T-cell (primary cell): ENCODE measurements at regions not wholly inside any gene's neighbourhood (a gene's known extent, or its start where the extent isn't known, plus 50 kb on each side); places are given as distances from the start of the nearest gene placed in this dataset.

Source experiments
- ATAC-seq, 4 experiments: fragments of 200-7000 bp in 3 of 4; fragments of 150-1000 bp in 1 of 4; cut with Tn5 transposase; replicated peaks in 1 of 4; 1 replicate in 3 of 4; 2 replicates in 1 of 4; pipeline ENCODE4 v1.10.0; 2021; ENCODE audit warnings: moderate library complexity in 3 of 4, mild to moderate bottlenecking in 2 of 4, moderate number of reproducible peaks in 1 of 4
- CTCF ChIA-PET, 2 donors: fragments of 300-600 bp; sonication (Branson Sonifier 250); formaldehyde crosslinking; loops; one replicate each; lab custom pipeline; 2022; ENCODE audit warnings: antibody characterized with exemption in 2 of 2; lab: Charles Lee
- POLR2A ChIA-PET, 2 donors: fragments of 300-600 bp; sonication (Branson Sonifier 250); formaldehyde crosslinking; loops; one replicate each; lab custom pipeline; 2022; ENCODE audit warnings: antibody characterized with exemption in 2 of 2; lab: Charles Lee
- DNase-seq, 35 experiments: peaks; one replicate each; pipeline versions ENCODE4 v3.0.0 to v3.0.0-alpha.2; 2013 to 2023
- H3K27ac ChIP-seq: one replicate; pipeline ENCODE4 v1.5.1; 2013; ENCODE audit warnings: low read length
- H3K27me3 ChIP-seq, 2 experiments: replicated peaks in 1 of 2; 1 replicate in 1 of 2; 2 replicates in 1 of 2; pipeline versions ENCODE4 v1.6.1 to v1.7.0; 2013; ENCODE audit warnings: low read length in 1 of 2, mixed read lengths in 1 of 2; ENCODE audit not compliant: control insufficient read depth in 2 of 2, insufficient read depth in 2 of 2; ENCODE audit errors: extremely low read depth in 1 of 2
- H3K36me3 ChIP-seq, 2 donors: 1 replicate in 1 of 2; 2 replicates in 1 of 2; pipeline versions ENCODE4 v1.6.1 to v1.7.0; 2013; ENCODE audit warnings: low read length in 1 of 2; ENCODE audit not compliant: control insufficient read depth in 2 of 2, insufficient read depth in 1 of 2; ENCODE audit errors: extremely low read depth in 1 of 2
- H3K4me1 ChIP-seq, 2 experiments: 1 replicate in 1 of 2; 2 replicates in 1 of 2; pipeline versions ENCODE4 v1.6.1 to v1.7.0; 2013; ENCODE audit warnings: low read length in 2 of 2, mixed read lengths in 1 of 2; ENCODE audit not compliant: insufficient read depth in 2 of 2, control insufficient read depth in 1 of 2; ENCODE audit errors: extremely low read depth in 1 of 2
- H3K4me3 ChIP-seq, 2 donors: 1 replicate in 1 of 2; 2 replicates in 1 of 2; pipeline versions ENCODE4 v1.5.1 to v1.7.0; 2013; ENCODE audit warnings: mild to moderate bottlenecking in 2 of 2, low read length in 1 of 2, moderate library complexity in 1 of 2; ENCODE audit not compliant: control insufficient read depth in 1 of 2; ENCODE audit errors: extremely low read depth in 1 of 2
- H3K9me3 ChIP-seq: 2 replicates; pipeline ENCODE4 v1.7.0; 2013
- H3K27ac Mint-ChIP-seq, 2 donors: one replicate each; pipeline ENCODE4 v1.8.0; 2020 to 2021; ENCODE audit warnings: mild to moderate bottlenecking in 2 of 2, mixed read lengths in 2 of 2
- H3K27me3 Mint-ChIP-seq, 2 donors: one replicate each; pipeline ENCODE4 v1.8.0; 2021 to 2022; ENCODE audit warnings: mixed read lengths in 2 of 2
- H3K36me3 Mint-ChIP-seq: one replicate; pipeline ENCODE4 v1.8.0; 2021; ENCODE audit warnings: mixed read lengths
- H3K4me1 Mint-ChIP-seq, 3 donors: one replicate each; pipeline ENCODE4 v1.8.0; 2020 to 2022; ENCODE audit warnings: mixed read lengths in 3 of 3, mild to moderate bottlenecking in 1 of 3
- H3K4me3 Mint-ChIP-seq, 3 donors: one replicate each; pipeline ENCODE4 v1.8.0; 2020 to 2022; ENCODE audit warnings: mild to moderate bottlenecking in 3 of 3, mixed read lengths in 3 of 3, moderate library complexity in 3 of 3
- H3K9me3 Mint-ChIP-seq, 3 donors: one replicate each; pipeline ENCODE4 v1.8.0; 2020 to 2022; ENCODE audit warnings: mixed read lengths in 3 of 3
- WGBS: methylation state at CpG from one replicate; pipeline ENCODE4 v1.1.5; 2013; ENCODE audit warnings: missing lambda C conversion rate; ENCODE audit not compliant: insufficient coverage; 5-methylcytosine and 5-hydroxymethylcytosine counted together

DNA sequence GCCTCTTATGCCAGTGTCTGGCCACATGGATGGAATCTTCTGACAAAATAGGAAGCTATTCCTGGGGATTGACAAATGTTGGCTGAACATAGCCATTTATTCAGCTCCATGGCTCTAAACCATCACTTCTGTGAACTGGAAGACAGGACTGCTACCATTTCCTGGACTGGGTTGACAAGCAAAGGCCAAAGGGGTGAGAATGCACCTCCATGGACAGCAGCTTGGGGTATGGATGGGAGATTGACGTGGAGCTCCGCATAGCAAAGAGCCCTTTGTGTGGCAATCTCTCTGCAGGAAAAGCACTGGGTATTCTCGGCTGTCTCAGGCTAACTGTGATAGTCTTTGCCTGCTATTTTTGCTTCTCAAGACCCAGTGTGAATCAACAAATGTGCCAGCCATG lies 223.0 kb upstream of the EGLN3 start:
- H3K9me3 Mint-ChIP-seq: no peaks in the 10 kb centered on the region
- peaks cover 0 to 3% of the 10 kb centered on the region in 2 donors for H3K27me3 Mint-ChIP-seq
- no peaks in the 10 kb centered on the region for H3K36me3 Mint-ChIP-seq
- no peaks in the 10 kb centered on the region for H3K36me3 ChIP-seq
- ATAC-seq (no peak), DNase-seq (no peak)
- ChIA-PET CTCF (no interaction called here), POLR2A (no interaction called here)
- no peaks in the 10 kb centered on the region for H3K4me1 ChIP-seq
- H3K27ac Mint-ChIP-seq: no peak overlapping the region
- 93% methylated on average over 2 of the region's 3 CpGs for WGBS
- H3K4me3 ChIP-seq: no peak overlapping the region
- H3K4me3 Mint-ChIP-seq: no peak overlapping the region
- no peaks in the 10 kb centered on the region for H3K4me1 Mint-ChIP-seq
- no peak overlapping the region for H3K27ac ChIP-seq
- H3K27me3 ChIP-seq: no peaks in the 10 kb centered on the region
- no peaks in the 10 kb centered on the region for H3K9me3 ChIP-seq

DNA sequence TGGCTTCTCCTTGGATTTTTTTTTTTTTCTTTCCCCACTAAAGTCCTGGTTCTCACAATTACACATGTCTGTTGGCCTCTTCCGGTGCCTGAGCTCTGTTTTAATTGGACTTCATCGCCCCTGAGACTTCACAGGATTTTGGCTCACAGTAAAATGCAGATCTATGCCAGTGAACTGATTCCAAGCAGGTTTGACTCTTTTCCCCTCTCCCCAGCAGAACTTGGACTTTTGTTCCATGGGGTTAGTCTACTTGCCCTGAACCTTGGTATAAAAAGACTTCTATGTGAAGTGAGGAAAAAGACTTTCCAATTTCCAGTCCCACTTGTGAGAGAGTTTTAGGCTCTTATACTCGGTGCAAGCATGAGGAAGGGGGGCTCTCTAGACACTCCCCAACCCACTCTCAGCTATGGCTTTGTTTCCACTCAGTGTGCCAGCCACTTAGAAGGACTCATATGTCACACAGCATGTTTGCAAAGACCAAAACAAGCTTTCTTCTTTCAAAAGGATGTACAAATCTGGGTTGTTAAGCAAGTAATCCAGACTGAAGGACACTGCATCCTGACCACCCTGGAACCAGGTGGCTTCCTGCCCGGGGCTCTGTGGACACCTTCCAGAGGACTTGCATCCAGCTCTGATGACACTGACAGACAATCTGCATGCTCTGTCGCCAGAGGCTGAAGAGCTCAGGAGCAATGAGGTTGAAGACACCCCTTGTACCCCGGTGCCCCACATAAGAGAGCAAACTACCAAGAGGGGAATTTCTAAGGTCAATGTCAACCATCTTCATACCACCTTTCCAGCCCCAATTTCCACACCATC lies 221.9 kb upstream of the EGLN3 start:
- Histone ChIP-seq H3K36me3 (no peaks in the 10 kb centered on the region), H3K4me3 (no peak overlapping the region), H3K27me3 (no peaks in the 10 kb centered on the region), H3K9me3 (no peaks in the 10 kb centered on the region), H3K27ac (no peak overlapping the region), H3K4me1 (no peaks in the 10 kb centered on the region)
- ChIA-PET CTCF (no interaction called here), POLR2A (no interaction called here)
- no peak for ATAC-seq
- no peak overlapping the region for H3K27ac Mint-ChIP-seq
- 89% methylated on average over 4 of the region's 6 CpGs for WGBS
- no peak overlapping the region for H3K4me3 Mint-ChIP-seq
- no peaks in the 10 kb centered on the region for H3K9me3 Mint-ChIP-seq
- no peak for DNase-seq
- peaks cover 1 to 2% of the 10 kb centered on the region in 2 donors for H3K27me3 Mint-ChIP-seq
- H3K36me3 Mint-ChIP-seq: no peaks in the 10 kb centered on the region
- no peaks in the 10 kb centered on the region for H3K4me1 Mint-ChIP-seq

DNA sequence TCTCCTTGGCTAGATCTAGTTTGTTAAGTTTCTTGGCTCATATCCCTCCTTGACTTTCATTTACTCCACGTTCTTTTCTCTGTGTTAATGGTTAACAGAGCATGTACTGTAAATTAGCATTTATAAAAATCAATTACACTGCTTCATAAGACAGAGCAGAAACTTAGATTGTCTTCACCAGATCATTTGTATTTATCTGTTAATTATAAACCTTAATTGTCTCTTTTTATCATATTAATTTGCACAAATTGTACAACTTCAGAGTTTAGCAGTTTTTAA lies 221.2 kb upstream of the EGLN3 start:
- no peaks in the 10 kb centered on the region for H3K9me3 ChIP-seq
- no peak overlapping the region for H3K27ac Mint-ChIP-seq
- no peak overlapping the region for H3K4me3 ChIP-seq
- DNase-seq (no peak), ATAC-seq (no peak)
- no peak overlapping the region for H3K4me3 Mint-ChIP-seq
- peaks cover 0 to 1% of the 10 kb centered on the region in 2 donors for H3K27me3 Mint-ChIP-seq
- H3K4me1 ChIP-seq: no peaks in the 10 kb centered on the region
- ChIA-PET POLR2A (no interaction called here), CTCF (no interaction called here)
- no peaks in the 10 kb centered on the region for H3K27me3 ChIP-seq
- no peaks in the 10 kb centered on the region for H3K36me3 ChIP-seq
- no peak overlapping the region for H3K27ac ChIP-seq
- H3K9me3 Mint-ChIP-seq: no peaks in the 10 kb centered on the region
- WGBS: no CpG with 5 or more reads among the region's 1 CpG
- no peaks in the 10 kb centered on the region for H3K36me3 Mint-ChIP-seq
- no peaks in the 10 kb centered on the region for H3K4me1 Mint-ChIP-seq

GRCh38 chr14:34171431-34172172 lies 220.7 kb upstream of the EGLN3 start:
- no peak overlapping the region for H3K4me3 Mint-ChIP-seq
- Histone ChIP-seq H3K4me1 (no peaks in the 10 kb centered on the region), H3K9me3 (no peaks in the 10 kb centered on the region), H3K27me3 (no peaks in the 10 kb centered on the region), H3K27ac (no peak overlapping the region), H3K4me3 (no peak overlapping the region), H3K36me3 (no peaks in the 10 kb centered on the region)
- ATAC-seq: no peak
- H3K4me1 Mint-ChIP-seq: no peaks in the 10 kb centered on the region
- H3K27ac Mint-ChIP-seq: no peak overlapping the region
- WGBS: 84% methylated on average over 5 of the region's 8 CpGs
- H3K9me3 Mint-ChIP-seq: no peaks in the 10 kb centered on the region
- ChIA-PET POLR2A (no interaction called here), CTCF (interaction anchor here in 1 of 2 donors (0.6 kb wide), 1 partner anchor 22 kb away, joined by 3 read pairs; no protein-coding TSS in a partner anchor)
- DNase-seq: no peak
- H3K36me3 Mint-ChIP-seq: no peaks in the 10 kb centered on the region
- peaks cover 0 to 1% of the 10 kb centered on the region in 2 donors for H3K27me3 Mint-ChIP-seq

DNA sequence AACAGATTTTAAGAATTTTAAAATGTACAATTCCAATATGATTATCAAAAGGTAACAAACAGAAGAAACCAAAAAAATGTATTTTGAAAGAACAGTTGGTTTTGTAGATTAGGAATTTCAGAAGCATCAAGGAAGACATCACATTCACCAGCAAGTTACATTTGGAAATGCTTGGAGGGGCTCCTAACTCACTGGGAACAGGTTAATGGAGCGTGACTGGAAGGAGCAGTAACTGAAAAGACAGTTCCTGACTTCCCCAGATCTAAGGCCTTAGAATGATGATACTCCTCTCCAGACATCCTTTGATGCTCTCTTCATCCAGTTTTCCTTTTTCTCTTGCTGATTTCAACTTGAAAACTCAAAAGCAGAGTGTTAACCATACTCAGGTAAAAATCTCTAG lies 220.0 kb upstream of the EGLN3 start:
- Histone ChIP-seq H3K4me1 (no peaks in the 10 kb centered on the region), H3K27me3 (peaks cover 0 to 2% of the 10 kb centered on the region in 2 experiments), H3K27ac (no peak overlapping the region), H3K9me3 (no peaks in the 10 kb centered on the region), H3K36me3 (no peaks in the 10 kb centered on the region), H3K4me3 (no peak overlapping the region)
- ATAC-seq: no peak
- POLR2A ChIA-PET: no interaction called here
- Mint-ChIP-seq H3K27ac (no peak overlapping the region), H3K4me1 (peaks cover 0 to 5% (median 5%) of the 10 kb centered on the region in 3 donors), H3K27me3 (peaks cover 1 to 5% of the 10 kb centered on the region in 2 donors), H3K4me3 (no peak overlapping the region), H3K36me3 (no peaks in the 10 kb centered on the region), H3K9me3 (no peaks in the 10 kb centered on the region)
- DNase-seq: no peak
- CTCF ChIA-PET: no interaction called here
- no CpG with 5 or more reads among the region's 1 CpG for WGBS

- Histone ChIP-seq H3K27ac (no peak overlapping the region), H3K4me1 (no peaks in the 10 kb centered on the region), H3K4me3 (no peak overlapping the region), H3K9me3 (no peaks in the 10 kb centered on the region), H3K27me3 (peaks cover 0 to 2% of the 10 kb centered on the region in 2 experiments), H3K36me3 (no peaks in the 10 kb centered on the region)
- Mint-ChIP-seq H3K27ac (no peak overlapping the region), H3K4me3 (no peak overlapping the region), H3K36me3 (no peaks in the 10 kb centered on the region), H3K9me3 (no peaks in the 10 kb centered on the region), H3K27me3 (peaks cover 1 to 5% of the 10 kb centered on the region in 2 donors), H3K4me1 (peaks cover 0 to 14% (median 9%) of the 10 kb centered on the region in 3 donors)
- DNase-seq (no peak), ATAC-seq (no peak)
- WGBS: 48% methylated on average over 2 of the region's 3 CpGs
- ChIA-PET POLR2A (no interaction called here), CTCF (no interaction called here)
Measured at GRCh38 chr14:34169561-34169960, 218.7 kb upstream of the EGLN3 start.
